HEK293 (cell line): ENCODE measurements at regions not wholly inside any gene's neighbourhood (a gene's known extent, or its start where the extent isn't known, plus 50 kb on each side); places are given as distances from the start of the nearest gene placed in this dataset.

Experiments used
- CTCF ChIA-PET: fragments of 350-600 bp; formaldehyde crosslinking; extraction: SDS; loops from one replicate; lab custom pipeline; 2021; ENCODE audit warnings: antibody characterized with exemption; lab: Yijun Ruan, JAX
- POLR2A ChIA-PET: fragments of 300-600 bp; formaldehyde crosslinking; extraction: SDS; loops from one replicate; lab custom pipeline; 2020; ENCODE audit warnings: antibody characterized with exemption, inconsistent platforms; lab: Yijun Ruan, JAX
- H3K27ac ChIP-seq: fragments of 200-500 bp; sonication (Bioruptor generic); 2 replicates; pipeline ENCODE4 v1.5.1; 2014; ENCODE audit warnings: low read depth, low read length, control low read depth, inconsistent platforms; ENCODE audit errors: extremely low read depth
- H3K36me3 ChIP-seq, 2 experiments: fragments of 200-500 bp in 1 of 2; sonication (Bioruptor generic) in 1 of 2; 1 replicate in 1 of 2; 2 replicates in 1 of 2; pipeline ENCODE4 v1.5.1; 2014 to 2017; ENCODE audit warnings: inconsistent platforms in 2 of 2, low read length in 2 of 2; ENCODE audit not compliant: control insufficient read depth in 2 of 2, insufficient read depth in 1 of 2
- H3K4me1 ChIP-seq: fragments of 200-500 bp; sonication (Bioruptor generic); 2 replicates; pipeline ENCODE4 v1.5.1; 2014; ENCODE audit warnings: mild to moderate bottlenecking, low read length, inconsistent platforms; ENCODE audit not compliant: control insufficient read depth, insufficient read depth
- H3K4me3 ChIP-seq: 2 replicates; pipeline ENCODE4 v1.5.1; 2011; ENCODE audit warnings: low read depth, mild to moderate bottlenecking, control low read depth, low read length, moderate library complexity
- H3K9me3 ChIP-seq: fragments of 200-500 bp; sonication (Bioruptor generic); 2 replicates; pipeline ENCODE4 v1.5.1; 2014; ENCODE audit warnings: low read depth, low read length, inconsistent platforms; ENCODE audit not compliant: control insufficient read depth, insufficient read depth
- ATF2 ChIP-seq: fragments of 450-650 bp; formaldehyde crosslinking; IDR thresholded peaks from 2 replicates; pipeline ENCODE4 v1.5.1; 2016; ENCODE audit warnings: missing biosample characterization, missing genetic modification characterization, low read depth
- FEZF1 ChIP-seq: fragments of 450-650 bp; formaldehyde crosslinking; IDR thresholded peaks from 2 replicates; pipeline ENCODE4 v1.5.1; 2016; ENCODE audit warnings: missing biosample characterization, missing genetic modification characterization
- HOXC10 ChIP-seq: sonication (generic); formaldehyde crosslinking; IDR thresholded peaks from 2 replicates; pipeline ENCODE4 v1.8.1; 2023; ENCODE audit warnings: mild to moderate bottlenecking, missing genetic modification reagents
- KLF1 ChIP-seq: fragments of 450-650 bp; formaldehyde crosslinking; IDR thresholded peaks from 2 replicates; pipeline ENCODE4 v1.5.1; 2016; ENCODE audit warnings: missing biosample characterization, missing genetic modification characterization
- PRDM10 ChIP-seq: fragments of 450-650 bp; formaldehyde crosslinking; IDR thresholded peaks from 2 replicates; pipeline ENCODE4 v1.5.1; 2016; ENCODE audit warnings: missing biosample characterization, missing genetic modification characterization
- SCRT1 ChIP-seq: fragments of 450-650 bp; formaldehyde crosslinking; IDR thresholded peaks from 2 replicates; pipeline ENCODE4 v1.5.1; 2016; ENCODE audit warnings: missing biosample characterization, missing genetic modification characterization, borderline replicate concordance
- ZBTB48 ChIP-seq: fragments of 450-650 bp; formaldehyde crosslinking; IDR thresholded peaks from 2 replicates; pipeline ENCODE4 v1.5.1; 2016; ENCODE audit warnings: missing biosample characterization, missing genetic modification characterization
- ZBTB7A ChIP-seq: fragments of 450-650 bp; formaldehyde crosslinking; IDR thresholded peaks from 2 replicates; pipeline ENCODE4 v1.5.1; 2016; ENCODE audit warnings: low read depth, missing biosample characterization, missing genetic modification characterization
- ZFP69B ChIP-seq: fragments of 450-650 bp; formaldehyde crosslinking; IDR thresholded peaks from 2 replicates; pipeline ENCODE4 v1.5.1; 2016; ENCODE audit warnings: missing biosample characterization, missing genetic modification characterization
- ZNF121 ChIP-seq: fragments of 450-650 bp; formaldehyde crosslinking; IDR thresholded peaks from 2 replicates; pipeline ENCODE4 v1.5.1; 2016; ENCODE audit warnings: missing biosample characterization, missing genetic modification characterization
- ZNF138 ChIP-seq: fragments of 450-650 bp; formaldehyde crosslinking; IDR thresholded peaks from 2 replicates; pipeline ENCODE4 v1.5.1; 2016; ENCODE audit warnings: missing biosample characterization, missing genetic modification characterization, borderline replicate concordance
- ZNF140 ChIP-seq: fragments of 450-650 bp; formaldehyde crosslinking; IDR thresholded peaks from 2 replicates; pipeline ENCODE4 v1.5.1; 2016; ENCODE audit warnings: missing biosample characterization, missing genetic modification characterization
- ZNF155 ChIP-seq: fragments of 450-650 bp; formaldehyde crosslinking; IDR thresholded peaks from 2 replicates; pipeline ENCODE4 v1.5.1; 2016; ENCODE audit warnings: missing biosample characterization, missing genetic modification characterization
- ZNF157 ChIP-seq: fragments of 450-650 bp; formaldehyde crosslinking; IDR thresholded peaks from 2 replicates; pipeline ENCODE4 v1.5.1; 2016; ENCODE audit warnings: missing biosample characterization, missing genetic modification characterization
- ZNF324 ChIP-seq: fragments of 450-650 bp; formaldehyde crosslinking; IDR thresholded peaks from 2 replicates; pipeline ENCODE4 v1.5.1; 2016; ENCODE audit warnings: missing biosample characterization, missing genetic modification characterization
- ZNF518A ChIP-seq: fragments of 450-650 bp; formaldehyde crosslinking; conservative IDR thresholded peaks from 2 replicates; pipeline ENCODE4 v1.5.1; 2016; ENCODE audit warnings: low read depth, missing biosample characterization, missing genetic modification characterization
- ZNF560 ChIP-seq: fragments of 450-650 bp; formaldehyde crosslinking; IDR thresholded peaks from 2 replicates; pipeline ENCODE4 v1.5.1; 2017; ENCODE audit warnings: missing biosample characterization, missing genetic modification characterization, borderline replicate concordance
- ZNF621 ChIP-seq: fragments of 450-650 bp; formaldehyde crosslinking; IDR thresholded peaks from 2 replicates; pipeline ENCODE4 v1.5.1; 2017; ENCODE audit warnings: missing biosample characterization, missing genetic modification characterization
- ZNF623 ChIP-seq: fragments of 450-650 bp; formaldehyde crosslinking; IDR thresholded peaks from 2 replicates; pipeline ENCODE4 v1.5.1; 2016; ENCODE audit warnings: missing biosample characterization, missing genetic modification characterization
- ZNF704 ChIP-seq: fragments of 450-650 bp; formaldehyde crosslinking; IDR thresholded peaks from 2 replicates; pipeline ENCODE4 v1.5.1; 2016; ENCODE audit warnings: missing biosample characterization, missing genetic modification characterization
- ZNF747 ChIP-seq: fragments of 450-650 bp; formaldehyde crosslinking; IDR thresholded peaks from 2 replicates; pipeline ENCODE4 v1.5.1; 2016; ENCODE audit warnings: missing biosample characterization, missing genetic modification characterization
- ZNF785 ChIP-seq: fragments of 450-650 bp; formaldehyde crosslinking; IDR thresholded peaks from 2 replicates; pipeline ENCODE4 v1.5.1; 2016; ENCODE audit warnings: missing biosample characterization, missing genetic modification characterization
- ZSCAN18 ChIP-seq: fragments of 450-650 bp; formaldehyde crosslinking; IDR thresholded peaks from 2 replicates; pipeline ENCODE4 v1.5.1; 2016; ENCODE audit warnings: missing biosample characterization, missing genetic modification characterization

GRCh38 chr1:88557014-88557413 is 127.1 kb upstream of the PKN2 start (continued):
- TF ChIP-seq ZNF518A (tag by site-specific recombination) (no peak), PRDM10 (tag by site-specific recombination) (no peak), ZNF623 (tag by site-specific recombination) (no peak), ZNF121 (tag by site-specific recombination) (no peak), ZNF155 (tag by site-specific recombination) (no peak), HOXC10 (no peak), ZBTB48 (tag by site-specific recombination) (no peak), ZSCAN18 (tag by site-specific recombination) (no peak), ATF2 (tag by site-specific recombination) (no peak), ZFP69B (no peak)

- POLR2A ChIA-PET = no interaction called here
- no peak overlapping the region for H3K27ac ChIP-seq
Measured at GRCh38 chr1:88560621-88561020, 123.5 kb upstream of the PKN2 start.

More at GRCh38 chr1:88560621-88561020, 123.5 kb upstream of the PKN2 start:
- Histone ChIP-seq H3K4me3 (no peak overlapping the region), H3K9me3 (no peaks in the 10 kb centered on the region), H3K36me3 (no peaks in the 10 kb centered on the region), H3K4me1 (no peaks in the 10 kb centered on the region)
- TF ChIP-seq ZNF747 (no peak), SCRT1 (no peak), ZNF560 (tag by site-specific recombination) (no peak), ZNF785 (tag by site-specific recombination) (no peak), FEZF1 (tag by site-specific recombination) (no peak), ZNF623 (tag by site-specific recombination) (no peak), ZNF140 (tag by site-specific recombination) (no peak), ZBTB7A (no peak), ZNF121 (tag by site-specific recombination) (no peak), ZNF138 (tag by site-specific recombination) (no peak), ZNF157 (tag by site-specific recombination) (no peak), ZNF324 (tag by site-specific recombination) (no peak), ZNF621 (no peak), KLF1 (tag by site-specific recombination) (no peak), ZNF704 (tag by site-specific recombination) (no peak)
- CTCF ChIA-PET = interaction anchor here (0.8 kb wide), 1 partner anchor 380 kb away, joined by 4 read pairs; no protein-coding TSS in a partner anchor
